ENCODE measurements at regions not wholly inside any gene's neighbourhood (a gene's known extent, or its start where the extent isn't known, plus 50 kb on each side); places are given as distances from the start of the nearest gene placed in this dataset.

DNA sequence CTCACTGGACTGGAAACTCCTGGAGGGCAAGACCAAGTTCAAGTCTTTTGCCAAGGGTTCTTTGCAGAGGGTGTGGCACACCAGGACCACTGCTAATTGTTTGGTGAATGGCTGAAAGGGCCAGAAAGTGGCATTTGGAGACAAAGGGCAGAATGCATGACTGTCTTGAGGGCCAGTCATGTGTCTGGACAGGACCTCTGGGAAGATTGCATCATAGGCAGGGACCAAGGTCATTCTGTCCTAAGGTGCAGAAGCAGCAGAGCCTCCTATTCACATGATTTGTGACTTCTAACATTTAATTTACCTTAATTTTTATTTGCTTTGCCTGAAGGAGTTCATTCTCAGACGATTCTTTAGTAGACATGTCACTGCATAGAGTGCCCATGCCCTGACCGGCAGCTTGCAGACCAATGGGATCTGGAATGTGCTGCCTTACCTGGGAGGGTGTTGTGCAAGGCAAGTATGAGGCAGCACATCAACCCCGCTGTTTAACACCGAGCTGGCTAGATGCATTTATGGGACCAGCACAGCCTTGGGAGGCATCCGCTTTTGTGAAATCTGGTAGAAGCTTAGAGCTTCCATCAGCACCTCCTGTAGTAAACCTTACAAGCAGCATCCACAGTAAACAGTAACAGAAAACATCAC is 62.3 kb upstream of the MAF start:
- FAIRE-seq = no peak

DNA sequence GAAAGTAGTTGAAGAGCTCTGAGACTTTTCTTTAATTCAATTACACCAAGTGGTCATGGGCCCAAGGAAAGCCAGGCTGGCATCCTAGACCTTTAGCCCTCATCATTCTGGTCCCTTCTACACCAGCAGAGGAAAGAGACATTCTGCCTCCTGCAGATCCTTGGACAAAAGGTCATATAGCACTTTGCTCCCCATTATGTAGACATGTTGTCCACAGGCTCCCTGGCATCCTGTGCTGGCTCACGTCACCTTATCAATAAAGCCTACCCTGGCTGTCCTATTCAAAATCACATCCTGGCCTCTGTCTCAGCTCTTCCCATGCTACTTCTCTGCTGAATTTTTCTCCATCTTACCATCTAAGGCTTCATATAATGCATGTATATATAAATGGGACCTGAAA is 61.6 kb upstream of the MAF start:
- no peak for FAIRE-seq

DNA sequence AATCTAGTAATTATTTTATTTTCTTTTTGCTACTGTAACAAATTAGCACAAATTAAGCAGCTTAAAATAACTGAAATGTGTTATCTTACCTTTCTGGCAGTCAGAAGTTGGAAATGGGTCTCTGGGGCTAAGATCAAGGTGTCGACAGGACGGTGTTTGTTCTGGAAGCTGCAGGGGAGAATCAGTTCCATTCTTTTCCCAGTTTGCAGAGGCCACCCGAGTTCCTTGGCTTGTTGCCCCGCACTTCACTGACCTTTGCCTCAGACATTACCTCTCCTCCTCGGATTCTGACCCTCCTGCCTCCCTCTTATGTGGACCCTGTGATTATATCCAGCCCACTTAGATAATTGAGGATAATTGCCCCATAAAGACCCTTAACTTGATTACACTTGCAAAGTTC is 61.0 kb upstream of the MAF start:
- FAIRE-seq = no peak

- no peak for FAIRE-seq
Measured at GRCh38 chr16:79659344-79659743, 58.8 kb upstream of the MAF start.

- FAIRE-seq = no peak
Measured at GRCh38 chr16:79658301-79659033, 57.9 kb upstream of the MAF start.

GRCh38 chr16:79656553-79657115 is 56.1 kb upstream of the MAF start:
- FAIRE-seq = no peak

- FAIRE-seq = no peak
Measured at GRCh38 chr16:79653373-79653891, 52.9 kb upstream of the MAF start.

- no peak for FAIRE-seq
Measured at GRCh38 chr16:79651363-79651762, 50.8 kb upstream of the MAF start.
